Coronary artery (tissue), 2 donors: ENCODE measurements at regions not wholly inside any gene's neighbourhood (a gene's known extent, or its start where the extent isn't known, plus 50 kb on each side); places are given as distances from the start of the nearest gene placed in this dataset.
"Not testable (repeated sequence)": the region's sequence is repeated elsewhere in the genome, so short reads cannot be mapped to it uniquely, and the experiment has no call there.

Experiments
- DNase-seq: peaks from one replicate; pipeline ENCODE4 v3.0.0-alpha.2; 2017; ENCODE audit warnings: low spot score
- H3K27ac ChIP-seq, 2 donors: fragments of 200-600 bp; sonication (generic); one replicate each; pipeline ENCODE4 v1.5.1; 2016 to 2019
- H3K4me3 ChIP-seq: fragments of 200-600 bp; sonication (generic); 2 replicates; pipeline ENCODE4 v1.5.1; 2016; ENCODE audit warnings: mild to moderate bottlenecking, moderate library complexity
- TF ChIP-seq, protein P1 (sequence below): fragments of 200-600 bp; sonication (generic); IDR thresholded peaks from one replicate; pipeline ENCODE4 v1.5.1; 2019; ENCODE audit warnings: antibody characterized with exemption

DNA sequence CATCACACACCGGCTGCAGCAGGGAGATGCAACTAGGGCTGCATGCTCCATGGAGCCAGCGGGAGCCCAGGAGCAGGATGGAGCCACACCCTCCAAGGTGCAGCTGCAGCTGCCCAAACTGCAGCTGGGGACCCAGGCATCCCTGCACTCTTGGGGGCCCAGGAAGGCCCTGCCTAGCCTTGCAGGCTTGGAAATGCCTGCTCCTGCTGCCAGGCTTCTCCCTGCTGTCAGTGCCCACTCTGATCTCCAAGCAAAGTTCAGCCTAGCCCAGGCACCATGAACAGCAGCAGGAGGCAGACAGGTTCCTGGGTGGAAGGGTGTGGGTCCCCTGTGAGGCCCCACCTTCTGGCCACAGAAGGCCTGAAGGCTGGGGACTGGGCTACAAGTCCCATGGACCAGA, 1057.1 kb downstream of the CDH8 start:
- DNase-seq: no peak
- Histone ChIP-seq H3K4me3 (no peak overlapping the region), H3K27ac (no peak overlapping the region)
- TF ChIP-seq, protein P1, sequence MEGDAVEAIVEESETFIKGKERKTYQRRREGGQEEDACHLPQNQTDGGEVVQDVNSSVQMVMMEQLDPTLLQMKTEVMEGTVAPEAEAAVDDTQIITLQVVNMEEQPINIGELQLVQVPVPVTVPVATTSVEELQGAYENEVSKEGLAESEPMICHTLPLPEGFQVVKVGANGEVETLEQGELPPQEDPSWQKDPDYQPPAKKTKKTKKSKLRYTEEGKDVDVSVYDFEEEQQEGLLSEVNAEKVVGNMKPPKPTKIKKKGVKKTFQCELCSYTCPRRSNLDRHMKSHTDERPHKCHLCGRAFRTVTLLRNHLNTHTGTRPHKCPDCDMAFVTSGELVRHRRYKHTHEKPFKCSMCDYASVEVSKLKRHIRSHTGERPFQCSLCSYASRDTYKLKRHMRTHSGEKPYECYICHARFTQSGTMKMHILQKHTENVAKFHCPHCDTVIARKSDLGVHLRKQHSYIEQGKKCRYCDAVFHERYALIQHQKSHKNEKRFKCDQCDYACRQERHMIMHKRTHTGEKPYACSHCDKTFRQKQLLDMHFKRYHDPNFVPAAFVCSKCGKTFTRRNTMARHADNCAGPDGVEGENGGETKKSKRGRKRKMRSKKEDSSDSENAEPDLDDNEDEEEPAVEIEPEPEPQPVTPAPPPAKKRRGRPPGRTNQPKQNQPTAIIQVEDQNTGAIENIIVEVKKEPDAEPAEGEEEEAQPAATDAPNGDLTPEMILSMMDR: no peak

- TF ChIP-seq, protein P1: no peak
- no peak overlapping the region for H3K4me3 ChIP-seq
These were observed 1086.4 kb downstream of the CDH8 start for GRCh38 chr16:60949800-60950199.

DNA sequence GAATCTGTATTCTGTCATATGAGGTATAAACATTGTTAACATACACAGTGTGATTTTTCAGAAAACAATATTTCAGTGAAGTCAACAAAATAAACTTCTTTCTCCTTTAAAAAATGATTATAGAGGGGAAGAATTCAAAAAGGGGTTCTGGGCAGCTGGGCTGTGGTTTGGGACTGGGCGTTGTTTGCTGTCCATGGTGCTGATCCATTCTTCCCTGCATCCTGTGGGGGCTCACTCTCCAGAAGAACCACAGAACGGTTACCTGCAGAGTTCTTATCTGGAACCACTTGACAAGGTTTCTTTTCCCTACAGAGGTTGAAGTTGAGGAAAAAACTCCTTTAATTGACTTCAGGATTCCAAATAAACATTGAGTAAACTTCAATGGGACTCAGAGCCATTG, 1091.0 kb downstream of the CDH8 start:
- DNase-seq: no peak
- TF ChIP-seq, protein P1: no peak
- Histone ChIP-seq H3K4me3 (no peak overlapping the region), H3K27ac (no peak overlapping the region)

More at GRCh38 chr16:60949800-60950199, 1086.4 kb downstream of the CDH8 start:
- H3K27ac ChIP-seq: no peak overlapping the region
- DNase-seq: no peak

- H3K4me3 ChIP-seq, H3K27ac ChIP-seq, DNase-seq: not testable (repeated sequence)
These were observed 1100.0 kb downstream of the CDH8 start for GRCh38 chr16:60936189-60936588.

GRCh38 chr16:60932600-60932999, 1103.6 kb downstream of the CDH8 start:
- DNase-seq: no peak
- TF ChIP-seq, protein P1: no peak
- Histone ChIP-seq H3K4me3 (no peak overlapping the region), H3K27ac (no peak overlapping the region)

DNA sequence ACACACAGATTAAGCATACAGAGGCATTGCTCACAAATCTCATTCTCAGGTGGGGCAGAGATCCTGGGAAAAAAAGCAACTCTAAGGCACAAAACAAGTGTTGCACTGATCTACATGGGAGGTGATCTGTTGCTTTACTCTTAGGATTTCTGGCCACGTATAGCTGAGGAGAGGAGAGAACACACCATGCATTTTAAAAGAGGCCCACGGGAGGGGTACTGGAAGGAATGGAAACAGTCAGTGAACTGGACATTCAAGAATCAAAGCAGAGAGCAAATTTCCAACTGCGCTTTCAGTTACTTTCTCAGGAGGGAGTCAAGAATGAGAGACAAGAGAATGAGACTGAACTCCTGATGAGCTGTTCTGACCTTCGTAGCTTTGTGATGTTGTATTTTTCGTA, 1105.9 kb downstream of the CDH8 start:
- TF ChIP-seq, protein P1: no peak
- H3K4me3 ChIP-seq: no peak overlapping the region
- H3K27ac ChIP-seq: no peak overlapping the region
- no peak for DNase-seq

GRCh38 chr16:60922920-60923319, 1113.3 kb downstream of the CDH8 start:
- Histone ChIP-seq H3K27ac (no peak overlapping the region), H3K4me3 (no peak overlapping the region)
- DNase-seq: no peak
- TF ChIP-seq, protein P1: no peak

DNA sequence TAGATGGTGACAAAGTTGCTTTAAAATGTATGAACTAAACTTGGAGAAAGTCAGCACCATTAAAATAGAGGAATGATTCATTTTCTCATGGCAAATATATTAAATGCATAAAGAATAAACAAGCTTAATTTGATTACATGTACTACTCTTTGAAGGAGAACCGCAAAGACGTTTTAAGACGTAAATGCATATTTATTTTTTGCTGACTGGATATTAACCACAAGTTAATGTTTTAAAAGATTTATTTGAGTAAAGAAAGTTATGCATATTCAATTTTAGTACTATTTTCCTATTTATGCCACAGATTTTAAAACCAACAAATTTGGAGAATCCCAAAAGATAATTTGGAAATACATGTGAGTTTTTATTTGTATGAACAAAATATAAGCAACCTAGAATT, 1121.9 kb downstream of the CDH8 start:
- no peak for DNase-seq
- TF ChIP-seq, protein P1: no peak
- Histone ChIP-seq H3K4me3 (no peak overlapping the region), H3K27ac (no peak overlapping the region)
